ENCODE measurements at regions not wholly inside any gene's neighbourhood (a gene's known extent, or its start where the extent isn't known, plus 50 kb on each side); places are given as distances from the start of the nearest gene placed in this dataset.

DNA sequence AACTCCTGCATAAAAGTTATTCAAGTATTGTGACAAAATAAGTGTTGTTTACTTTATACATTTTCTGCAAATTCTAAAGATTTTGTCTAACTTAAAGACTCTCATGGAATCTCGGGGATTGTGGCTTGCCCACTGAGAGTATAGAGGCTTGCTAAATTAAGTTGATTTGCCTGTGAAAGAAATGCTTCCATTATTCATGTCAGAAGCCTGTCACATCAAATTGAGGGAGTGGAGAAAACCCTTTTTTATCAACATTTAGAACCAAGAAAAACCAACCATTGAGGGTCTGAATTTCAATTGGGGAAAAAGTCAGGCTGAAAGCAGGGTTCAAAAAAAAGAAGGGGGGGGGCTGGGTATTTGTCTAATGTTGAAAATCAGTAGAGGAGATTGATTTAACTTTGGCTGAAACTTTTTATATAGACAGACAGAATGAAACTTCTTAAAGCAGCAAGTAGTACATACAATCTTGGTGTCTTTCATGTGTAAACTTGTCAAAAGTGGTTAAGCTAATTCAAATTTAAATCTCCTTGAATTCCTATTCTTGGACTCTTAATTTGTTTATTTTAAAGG, 144.8 kb upstream of the CXorf66 start:
- TF ChIP-seq CTCF (IDR thresholded peaks at IDR 0.05) = no peak
- intact Hi-C loops (cut with micrococcal nuclease) = no loop called here
- Mint-ChIP-seq H3K36me3 (no peaks in the 10 kb centered on the region), H3K4me3 (no peak overlapping the region), H3K27me3 (ENCODE audit: low read depth in 3 of 3) (peaks cover 4 to 14% (median 8%) of the 10 kb centered on the region in 3 donors), H3K4me1 (no peaks in the 10 kb centered on the region), H3K9me3 (peaks cover 0 to 5% (median 0%) of the 10 kb centered on the region in 7 donors), H3K27ac (no peak overlapping the region)
- Histone ChIP-seq H2AFZ (ENCODE audit: insufficient read depth, low read depth, low read length, poor library complexity, severe bottlenecking) (no peak overlapping the region), H3K27ac (ENCODE audit: low read depth in 1 of 2, low read length in 2 of 2) (no peak overlapping the region), H4K20me1 (ENCODE audit: insufficient read depth, low read length) (no peaks in the 10 kb centered on the region), H3K27me3 (ENCODE audit: control insufficient read depth in 2 of 2, insufficient read depth in 2 of 2, low read length in 2 of 2) (no peaks in the 10 kb centered on the region), H3K36me3 (replicated peaks in 1 of 2; ENCODE audit: control insufficient read depth in 1 of 2, insufficient read depth in 2 of 2, low read length in 2 of 2) (no peaks in the 10 kb centered on the region), H3K79me2 (ENCODE audit: insufficient read depth, low read length) (no peaks in the 10 kb centered on the region), H3K4me3 (replicated peaks in 1 of 3; ENCODE audit: low read depth in 2 of 3, low read length in 3 of 3) (no peak overlapping the region), H3K9ac (ENCODE audit: insufficient read depth, low read length, poor library complexity, severe bottlenecking) (no peak overlapping the region), H3K9me3 (replicated peaks in 1 of 2; ENCODE audit: control insufficient read depth in 1 of 2, insufficient read depth in 1 of 2, low read length in 2 of 2) (no peaks in the 10 kb centered on the region), H3K4me2 (replicated peaks; ENCODE audit: extremely low read depth, low read length, poor library complexity, severe bottlenecking) (no peak overlapping the region), H3K4me1 (ENCODE audit: control insufficient read depth in 1 of 2, insufficient read depth in 2 of 2, low read length in 2 of 2) (no peaks in the 10 kb centered on the region)
- no CpG with 5 or more reads among the region's 1 CpG for WGBS (ENCODE audit: insufficient coverage)
- no peak for DNase-seq

- Mint-ChIP-seq H3K27ac (no peak overlapping the region), H3K4me3 (no peak overlapping the region), H3K4me1 (no peaks in the 10 kb centered on the region), H3K27me3 (ENCODE audit: low read depth in 3 of 3) (peaks cover 0 to 6% (median 3%) of the 10 kb centered on the region in 3 donors), H3K36me3 (no peaks in the 10 kb centered on the region), H3K9me3 (no peaks in the 10 kb centered on the region)
- Histone ChIP-seq H3K27me3 (ENCODE audit: control insufficient read depth in 2 of 2, insufficient read depth in 2 of 2, low read length in 2 of 2) (peaks cover 0 to 2% of the 10 kb centered on the region in 2 donors), H3K36me3 (replicated peaks in 1 of 2; ENCODE audit: control insufficient read depth in 1 of 2, insufficient read depth in 2 of 2, low read length in 2 of 2) (no peaks in the 10 kb centered on the region), H3K79me2 (ENCODE audit: insufficient read depth, low read length) (no peaks in the 10 kb centered on the region), H3K9me3 (replicated peaks in 1 of 2; ENCODE audit: control insufficient read depth in 1 of 2, insufficient read depth in 1 of 2, low read length in 2 of 2) (no peaks in the 10 kb centered on the region), H4K20me1 (ENCODE audit: insufficient read depth, low read length) (no peaks in the 10 kb centered on the region), H3K4me2 (replicated peaks; ENCODE audit: extremely low read depth, low read length, poor library complexity, severe bottlenecking) (no peak overlapping the region), H3K27ac (ENCODE audit: low read depth in 1 of 2, low read length in 2 of 2) (no peak overlapping the region), H3K4me1 (ENCODE audit: control insufficient read depth in 1 of 2, insufficient read depth in 2 of 2, low read length in 2 of 2) (no peaks in the 10 kb centered on the region), H2AFZ (ENCODE audit: insufficient read depth, low read depth, low read length, poor library complexity, severe bottlenecking) (no peak overlapping the region), H3K4me3 (replicated peaks in 1 of 3; ENCODE audit: low read depth in 2 of 3, low read length in 3 of 3) (no peak overlapping the region), H3K9ac (ENCODE audit: insufficient read depth, low read length, poor library complexity, severe bottlenecking) (no peak overlapping the region)
- no peak for DNase-seq
- no CpG with 5 or more reads among the region's 3 CpGs for WGBS (ENCODE audit: insufficient coverage)
- TF ChIP-seq CTCF (IDR thresholded peaks at IDR 0.05) = no peak
- intact Hi-C loops (cut with micrococcal nuclease) = no loop called here
Measured at GRCh38 chrX:140104760-140105159, 139.4 kb upstream of the CXorf66 start.

All from CD14-positive monocyte (primary cell).